K562 (cell line): ENCODE measurements at regions not wholly inside any gene's neighbourhood (a gene's known extent, or its start where the extent isn't known, plus 50 kb on each side); places are given as distances from the start of the nearest gene placed in this dataset.

ENCODE experiments used
- ATAC-seq: fragments of 200-7000 bp; cut with Tn5 transposase; 3 replicates; pipeline ENCODE4 v1.9.1; 2020; ENCODE audit warnings: moderate library complexity
- BruUV-seq: library from RNA; stranded (reverse); fragments of 400-500 nt; replicated peaks from 2 replicates; lab custom pipeline; 2021; lab: Mats Ljungman, UMichigan
- CTCF ChIA-PET: fragments of 300-600 bp; formaldehyde crosslinking; extraction: SDS; loops from one replicate; lab custom pipeline; 2021; ENCODE audit warnings: low intra/inter-chr PET ratio; lab: Yijun Ruan, JAX
- POLR2A ChIA-PET: fragments of 300-600, 350-650 bp; sonication (Branson Sonifier 250); formaldehyde crosslinking; extraction: SDS; loops from one replicate; lab custom pipeline; 2021; ENCODE audit warnings: antibody characterized with exemption, inconsistent platforms; lab: Yijun Ruan, JAX
- DNase-seq, 4 experiments: peaks; one replicate each; pipeline versions ENCODE4 v3.0.0 to v3.0.0-alpha.2; 2011 to 2018; ENCODE audit warnings: low spot score in 3 of 4, mixed read lengths in 3 of 4; ENCODE audit errors: extremely low read depth in 1 of 4
- FAIRE-seq: peaks from 2 replicates; lab custom pipeline; 2011; peaks lifted over from hg19 to GRCh38; lab: Jason Lieb, UNC
- H2AFZ ChIP-seq: 2 replicates; pipeline ENCODE4 v1.6.0; 2011; ENCODE audit warnings: low read depth, low read length, control low read depth, inconsistent platforms
- H3K27ac ChIP-seq: fragments of 200-600 bp; 3 replicates; pipeline ENCODE4 v1.8.0; 2011; ENCODE audit warnings: low read depth, mild to moderate bottlenecking, control low read depth, inconsistent platforms, low read length, moderate library complexity, mixed read lengths; ENCODE audit errors: extremely low read depth
- H3K27me3 ChIP-seq, 2 experiments: fragments of 300-600 bp in 1 of 2; 2 replicates in 1 of 2; 3 replicates in 1 of 2; pipeline versions ENCODE4 v1.6.0 to v1.8.0; 2011; ENCODE audit warnings: inconsistent platforms in 2 of 2, low read length in 2 of 2, mild to moderate bottlenecking in 1 of 2, mixed read lengths in 1 of 2, moderate library complexity in 1 of 2; ENCODE audit not compliant: control insufficient read depth in 2 of 2, insufficient read depth in 2 of 2
- H3K36me3 ChIP-seq: fragments of 300-600 bp; 3 replicates; pipeline ENCODE4 v1.8.0; 2011; ENCODE audit warnings: mild to moderate bottlenecking, low read length, inconsistent platforms; ENCODE audit not compliant: control insufficient read depth, insufficient read depth
- H3K4me1 ChIP-seq, 2 experiments: fragments of 200-600 bp in 1 of 2; replicated peaks in 1 of 2; 2 replicates in 1 of 2; 3 replicates in 1 of 2; pipeline versions ENCODE4 v1.5.1 to v1.8.0; 2011; ENCODE audit warnings: inconsistent platforms in 2 of 2, low read length in 2 of 2, mild to moderate bottlenecking in 1 of 2, mixed read lengths in 1 of 2, moderate library complexity in 1 of 2; ENCODE audit not compliant: control insufficient read depth in 2 of 2, insufficient read depth in 2 of 2
- H3K4me2 ChIP-seq: 2 replicates; pipeline ENCODE4 v1.6.1; 2011; ENCODE audit warnings: low read length, control low read depth, inconsistent platforms, mixed read lengths; ENCODE audit not compliant: insufficient read depth
- H3K4me3 ChIP-seq: fragments of 200-600 bp; sonication (generic), shearing (Covaris generic); 2 replicates; pipeline ENCODE4 v1.5.1; 2016; ENCODE audit warnings: control low read depth, inconsistent platforms
- H3K79me2 ChIP-seq: fragments of 200-600 bp; 3 replicates; pipeline ENCODE4 v1.8.0; 2011; ENCODE audit warnings: low read length, inconsistent platforms; ENCODE audit not compliant: control insufficient read depth, insufficient read depth
- H3K9ac ChIP-seq, 2 experiments: 2 replicates each; pipeline versions ENCODE4 v1.6.0 to v1.6.1; 2011; ENCODE audit warnings: low read depth in 2 of 2, low read length in 2 of 2, control low read depth in 1 of 2, inconsistent platforms in 1 of 2, mild to moderate bottlenecking in 1 of 2, mixed read lengths in 1 of 2; ENCODE audit not compliant: insufficient read depth in 1 of 2
- H3K9me1 ChIP-seq: one replicate; pipeline ENCODE4 v1.6.0; 2011; ENCODE audit warnings: inconsistent platforms, mild to moderate bottlenecking, low read length, moderate library complexity; ENCODE audit not compliant: control insufficient read depth, insufficient read depth
- H3K9me3 ChIP-seq: replicated peaks from 2 replicates; pipeline ENCODE4 v1.5.1; 2011; ENCODE audit warnings: low read depth, low read length, inconsistent platforms; ENCODE audit not compliant: control insufficient read depth, insufficient read depth
- H4K20me1 ChIP-seq: replicated peaks from 2 replicates; pipeline ENCODE4 v1.6.1; 2011; ENCODE audit warnings: low read length, inconsistent platforms, mixed read lengths; ENCODE audit not compliant: control insufficient read depth, insufficient read depth
- ARID2 ChIP-seq: fragments of 450-650 bp; IDR thresholded peaks from 2 replicates; pipeline ENCODE4 v1.6.1; 2017; ENCODE audit warnings: antibody characterized with exemption, mild to moderate bottlenecking
- ARID3A ChIP-seq: IDR thresholded peaks from 2 replicates; pipeline ENCODE4 v1.6.1; 2012; ENCODE audit warnings: low read depth, low read length, improper control_type of control experiment, borderline replicate concordance
- CBFA2T2 ChIP-seq: fragments of 450-650 bp; conservative IDR thresholded peaks from 2 replicates; pipeline ENCODE4 v1.6.1; 2017; ENCODE audit warnings: mild to moderate bottlenecking
- DNMT1 ChIP-seq: fragments of 450-650 bp; IDR thresholded peaks from 2 replicates; pipeline ENCODE4 v1.6.1; 2016; ENCODE audit warnings: antibody characterized with exemption, mild to moderate bottlenecking
- ETV6 ChIP-seq, 3 experiments: fragments of 150-350 bp in 1 of 3; sonication (generic) in 1 of 3; formaldehyde crosslinking in 1 of 3; IDR thresholded peaks; 2 replicates each; pipeline versions ENCODE4 v1.6.1 to v1.8.0; 2014 to 2022; ENCODE audit warnings: borderline replicate concordance in 2 of 3, low read depth in 2 of 3, antibody characterized with exemption in 1 of 3, low read length in 1 of 3, mild to moderate bottlenecking in 1 of 3, missing genetic modification reagents in 1 of 3
- HNRNPL ChIP-seq: fragments of 200-400 bp; formaldehyde crosslinking; IDR thresholded peaks from 2 replicates; pipeline ENCODE4 v1.6.1; 2017; ENCODE audit warnings: low read depth, mild to moderate bottlenecking, low read length
- HNRNPLL ChIP-seq: fragments of 200-400 bp; formaldehyde crosslinking; IDR thresholded peaks from 2 replicates; pipeline ENCODE4 v1.6.1; 2017; ENCODE audit warnings: low read length, low read depth, mild to moderate bottlenecking; ENCODE audit not compliant: poor library complexity, severe bottlenecking
- KLF16 ChIP-seq: IDR thresholded peaks from 2 replicates; pipeline ENCODE4 v1.6.1; 2016; ENCODE audit warnings: antibody characterized with exemption
- MNT ChIP-seq, 2 experiments: fragments of 450-650 bp; conservative IDR thresholded peaks; 2 replicates each; pipeline ENCODE4 v1.6.1; 2017; ENCODE audit warnings: mild to moderate bottlenecking in 2 of 2, moderate library complexity in 2 of 2
- MYNN ChIP-seq, 2 experiments: sonication (generic); formaldehyde crosslinking in 1 of 2; IDR thresholded peaks; 2 replicates each; pipeline versions ENCODE4 v1.5.0 to v1.6.1; 2016 to 2020; ENCODE audit warnings: antibody characterized with exemption in 1 of 2, missing genetic modification reagents in 1 of 2
- PYGO2 ChIP-seq: fragments of 450-650 bp; IDR thresholded peaks from 2 replicates; pipeline ENCODE4 v1.6.1; 2016; ENCODE audit warnings: mild to moderate bottlenecking, missing genetic modification characterization, moderate library complexity, missing compliant biosample characterization
- RBFOX2 ChIP-seq: fragments of 200-400 bp; formaldehyde crosslinking; IDR thresholded peaks from 2 replicates; pipeline ENCODE4 v1.6.1; 2017; ENCODE audit warnings: low read depth, mild to moderate bottlenecking, low read length, moderate library complexity
- RCOR1 ChIP-seq, 2 experiments: IDR thresholded peaks; 2 replicates each; pipeline ENCODE4 v1.6.1; 2012; ENCODE audit warnings: low read depth in 2 of 2, low read length in 2 of 2, borderline replicate concordance in 1 of 2, improper control_type of control experiment in 1 of 2
- RUNX1 ChIP-seq: sonication (generic); IDR thresholded peaks from 2 replicates; pipeline ENCODE4 v1.6.1; 2016; ENCODE audit warnings: antibody characterized with exemption, low read depth
- XRCC4 ChIP-seq: IDR thresholded peaks from one replicate; pipeline ENCODE4 v1.6.1; 2011; ENCODE audit not compliant: insufficient read depth, insufficient read length; ENCODE audit errors: extremely low read depth
- ZBTB1 ChIP-seq: sonication (generic); formaldehyde crosslinking; IDR thresholded peaks from 2 replicates; pipeline ENCODE4 v1.8.1; 2023; ENCODE audit warnings: missing genetic modification reagents, low read depth, mild to moderate bottlenecking, borderline replicate concordance
- ZNF232 ChIP-seq: sonication (generic); formaldehyde crosslinking; IDR thresholded peaks from 2 replicates; pipeline ENCODE4 v1.8.0; 2022; ENCODE audit warnings: mild to moderate bottlenecking, missing genetic modification reagents
- ZNF408 ChIP-seq: fragments of 250-450 bp; sonication (Bioruptor Pico); IDR thresholded peaks from 2 replicates; pipeline ENCODE4 v1.4.0; 2020; ENCODE audit warnings: low read depth, mild to moderate bottlenecking, moderate library complexity
- WGBS: fragments of 100-300 bp; shearing (Covaris generic); methylation state at CpG from one replicate; pipeline ENCODE4 v1.1.6; 2016; ENCODE audit warnings: low coverage, mixed read lengths; ENCODE audit not compliant: insufficient coverage; ENCODE audit errors: missing lambda C conversion rate; 5-methylcytosine and 5-hydroxymethylcytosine counted together
- in situ Hi-C: fragments of 300-500 bp; cut with MboI; formaldehyde crosslinking; loops from 4 replicates; pipeline ENCODE4 v1.15.0; 2018; ENCODE audit warnings: inconsistent platforms, mixed read lengths
- intact Hi-C: fragments of 100-400 bp; cut with micrococcal nuclease; formaldehyde crosslinking; loops from 2 replicates; pipeline ENCODE4 v1.14.2; 2022

GRCh38 chr7:67786021-67786420 is 789.4 kb downstream of the TYW1 start:
- in situ Hi-C loops (no loop called here), intact Hi-C loops (no loop called here)
- WGBS = 0% methylated on average over 6 of the region's 6 CpGs
- Histone ChIP-seq H3K27ac (no peak overlapping the region), H3K9ac (no peak overlapping the region), H3K4me3 (no peak overlapping the region), H3K27me3 (peaks cover 0 to 20% of the 10 kb centered on the region in 2 experiments; a peak in 1 of 5 replicates), H3K9me3 (no peaks in the 10 kb centered on the region), H4K20me1 (no peaks in the 10 kb centered on the region; the same call in 1 of the 2 replicates), H3K79me2 (no peaks in the 10 kb centered on the region), H2AFZ (no peak overlapping the region), H3K36me3 (no peaks in the 10 kb centered on the region), H3K4me1 (no peaks in the 10 kb centered on the region), H3K9me1 (no peaks in the 10 kb centered on the region), H3K4me2 (no peak overlapping the region)
- DNase-seq = no peak
- BruUV-seq = no TSS peak
- TF ChIP-seq KLF16 = no peak
- no peak for TF ChIP-seq ZNF408
- TF ChIP-seq ETV6 (IDR thresholded peaks at IDR 0.05; ENCODE audit: borderline replicate concordance in 1 of 2, low read depth in 2 of 2, low read length in 1 of 2) = no peak
- no peak for TF ChIP-seq ETV6 (CRISPR knock-in tag; IDR thresholded peaks at IDR 0.05; ENCODE audit: borderline replicate concordance)
- TF ChIP-seq HNRNPL = no peak
- TF ChIP-seq HNRNPLL = no peak
- no peak for TF ChIP-seq XRCC4
- TF ChIP-seq PYGO2 (tag) = no peak
- no peak for TF ChIP-seq MNT (conservative IDR thresholded peaks at IDR 0.05)
- TF ChIP-seq CBFA2T2 = no peak
- TF ChIP-seq RCOR1 (IDR thresholded peaks at IDR 0.05; ENCODE audit: borderline replicate concordance in 1 of 2, low read depth in 2 of 2, low read length in 2 of 2) = no peak
- no peak for TF ChIP-seq ARID2
- no peak for TF ChIP-seq ZBTB1 (CRISPR knock-in tag)
- no peak for TF ChIP-seq ZNF232
- no peak for TF ChIP-seq RBFOX2
- TF ChIP-seq MYNN (IDR thresholded peaks at IDR 0.05) = no peak
- no peak for TF ChIP-seq MYNN (CRISPR knock-in tag; IDR thresholded peaks at IDR 0.05)
- TF ChIP-seq DNMT1 = no peak
- no peak for TF ChIP-seq ARID3A
- TF ChIP-seq RUNX1 = no peak
- ChIA-PET POLR2A (interaction anchor here (0.6 to 0.8 kb wide), 2 partner anchors 167 to 268 kb away, joined by 3 to 4 read pairs; no protein-coding TSS in a partner anchor), CTCF (no interaction called here)
- no peak for ATAC-seq
- no peak for FAIRE-seq
